Neural cell (in vitro differentiated cells): ENCODE measurements at regions not wholly inside any gene's neighbourhood (a gene's known extent, or its start where the extent isn't known, plus 50 kb on each side); places are given as distances from the start of the nearest gene placed in this dataset.

Experiments used
- H2AFZ ChIP-seq: fragments of 200-600, 300-800 bp; sonication (generic), shearing (Covaris generic); 2 replicates; pipeline ENCODE4 v1.6.0; 2014; ENCODE audit warnings: low read depth, mild to moderate bottlenecking, antibody characterized with exemption, low read length, moderate library complexity
- H3F3A ChIP-seq: fragments of 200-600 bp; shearing (Covaris generic); 2 replicates; pipeline ENCODE4 v1.6.1; 2016; ENCODE audit warnings: mild to moderate bottlenecking, moderate library complexity, mixed read lengths, antibody characterized with exemption, low read length; ENCODE audit not compliant: insufficient read depth, poor library complexity, severe bottlenecking
- H3K27ac ChIP-seq: fragments of 200-600, 300-800 bp; sonication (generic), shearing (Covaris generic); 2 replicates; pipeline ENCODE4 v1.5.1; 2014; ENCODE audit warnings: mild to moderate bottlenecking, low read length, moderate library complexity
- H3K27me3 ChIP-seq: fragments of 300-800, 200-600 bp; sonication (generic), shearing (Covaris generic); 2 replicates; pipeline ENCODE4 v1.6.0; 2014; ENCODE audit warnings: mild to moderate bottlenecking, low read depth, low read length, moderate library complexity; ENCODE audit not compliant: insufficient read depth
- H3K36me3 ChIP-seq: fragments of 300-800, 200-600 bp; sonication (generic), shearing (Covaris generic); 2 replicates; pipeline ENCODE4 v1.5.1; 2014; ENCODE audit warnings: mild to moderate bottlenecking, antibody characterized with exemption, low read length, moderate library complexity; ENCODE audit not compliant: insufficient read depth
- H3K4me2 ChIP-seq: fragments of 300-800, 200-600 bp; sonication (generic), shearing (Covaris generic); 2 replicates; pipeline ENCODE4 v1.6.0; 2014; ENCODE audit warnings: mild to moderate bottlenecking, low read length
- H3K4me3 ChIP-seq: fragments of 300-800, 200-600 bp; sonication (generic), shearing (Covaris generic); 2 replicates; pipeline ENCODE4 v1.5.1; 2014; ENCODE audit warnings: mild to moderate bottlenecking, low read length, moderate library complexity
- H3K79me2 ChIP-seq: fragments of 200-600 bp; shearing (Covaris generic); replicated peaks from 2 replicates; pipeline ENCODE4 v1.6.0; 2014; ENCODE audit warnings: mild to moderate bottlenecking, low read length, moderate library complexity; ENCODE audit not compliant: insufficient read depth
- H3K9ac ChIP-seq: fragments of 300-800, 200-600 bp; sonication (generic), shearing (Covaris generic); 2 replicates; pipeline ENCODE4 v1.6.1; 2016; ENCODE audit warnings: mild to moderate bottlenecking, low read length, mixed read lengths
- H3K9me2 ChIP-seq: fragments of 200-600 bp; shearing (Covaris generic); 2 replicates; pipeline ENCODE4 v1.6.1; 2016; ENCODE audit warnings: mild to moderate bottlenecking, low read length, mixed read lengths; ENCODE audit not compliant: insufficient read depth
- H3K9me3 ChIP-seq: fragments of 200-600, 300-800 bp; sonication (generic), shearing (Covaris generic); 2 replicates; pipeline ENCODE4 v1.6.1; 2016; ENCODE audit warnings: mild to moderate bottlenecking, mixed run types, low read length, moderate library complexity, mixed read lengths
- H4K20me1 ChIP-seq: fragments of 200-600 bp; shearing (Covaris generic); 2 replicates; pipeline ENCODE4 v1.6.1; 2016; ENCODE audit warnings: mild to moderate bottlenecking, mixed run types; ENCODE audit not compliant: insufficient read depth
- CTCF ChIP-seq: fragments of 450-650 bp; IDR thresholded peaks from 2 replicates; pipeline ENCODE4 v1.5.1; 2014; ENCODE audit warnings: antibody characterized with exemption, mild to moderate bottlenecking, moderate library complexity; ENCODE audit not compliant: poor library complexity, severe bottlenecking
- EP300 ChIP-seq: fragments of 450-650 bp; conservative IDR thresholded peaks from 2 replicates; pipeline ENCODE4 v1.6.1; 2014; ENCODE audit warnings: antibody characterized with exemption, mild to moderate bottlenecking, moderate library complexity; ENCODE audit not compliant: poor library complexity, severe bottlenecking
- EZH2 ChIP-seq: fragments of 200-600, 300-800 bp; shearing (Covaris generic), sonication (generic); IDR thresholded peaks from 2 replicates; pipeline ENCODE4 v1.6.1; 2014; ENCODE audit warnings: antibody characterized with exemption, low read length, borderline replicate concordance, mild to moderate bottlenecking; ENCODE audit not compliant: insufficient read depth, poor library complexity, severe bottlenecking
- MXI1 ChIP-seq: fragments of 450-650 bp; conservative IDR thresholded peaks from 2 replicates; pipeline ENCODE4 v1.6.1; 2014; ENCODE audit warnings: antibody characterized with exemption, mild to moderate bottlenecking; ENCODE audit not compliant: poor library complexity, severe bottlenecking
- POLR2AphosphoS5 ChIP-seq: IDR thresholded peaks from 2 replicates; pipeline ENCODE4 v1.6.1; 2012
- RAD21 ChIP-seq: fragments of 450-650 bp; conservative IDR thresholded peaks from 2 replicates; pipeline ENCODE4 v1.6.1; 2014; ENCODE audit warnings: antibody characterized with exemption, mild to moderate bottlenecking, moderate library complexity
- REST ChIP-seq: IDR thresholded peaks from 2 replicates; pipeline ENCODE4 v1.6.1; 2012; ENCODE audit warnings: borderline replicate concordance
- SMC3 ChIP-seq: fragments of 450-650 bp; conservative IDR thresholded peaks from 2 replicates; pipeline ENCODE4 v1.6.1; 2014; ENCODE audit warnings: antibody characterized with exemption, mild to moderate bottlenecking, moderate library complexity; ENCODE audit not compliant: poor library complexity
- TAF1 ChIP-seq: IDR thresholded peaks from 2 replicates; pipeline ENCODE4 v1.6.1; 2012; ENCODE audit warnings: low read depth

GRCh38 chr1:233530665-233531386, 83.1 kb upstream of the KCNK1 start:
- Histone ChIP-seq H3K4me3 (no peak overlapping the region), H3K79me2 (no peaks in the 10 kb centered on the region), H4K20me1 (no peaks in the 10 kb centered on the region), H3K27me3 (no peaks in the 10 kb centered on the region), H3K27ac (no peak overlapping the region), H3K4me2 (no peak overlapping the region), H3F3A (no peaks in the 10 kb centered on the region), H3K36me3 (no peaks in the 10 kb centered on the region), H3K9ac (no peak overlapping the region), H3K9me3 (peaks cover 7% of the 10 kb centered on the region), H3K9me2 (no peaks in the 10 kb centered on the region), H2AFZ (no peak overlapping the region)
- TF ChIP-seq TAF1 = no peak
- no peak for TF ChIP-seq MXI1
- TF ChIP-seq REST = no peak
- no peak for TF ChIP-seq RAD21
- no peak for TF ChIP-seq POLR2AphosphoS5
- no peak for TF ChIP-seq CTCF
- no peak for TF ChIP-seq EP300
- no peak for TF ChIP-seq EZH2
- TF ChIP-seq SMC3 = no peak

GRCh38 chr1:233540816-233541215, 73.1 kb upstream of the KCNK1 start:
- Histone ChIP-seq H3K9me2 (no peaks in the 10 kb centered on the region), H3K27me3 (no peaks in the 10 kb centered on the region), H3K9me3 (no peaks in the 10 kb centered on the region), H3K4me2 (no peak overlapping the region), H3K9ac (no peak overlapping the region), H2AFZ (no peak overlapping the region), H3K4me3 (no peak overlapping the region), H4K20me1 (no peaks in the 10 kb centered on the region), H3K36me3 (no peaks in the 10 kb centered on the region), H3K79me2 (no peaks in the 10 kb centered on the region), H3F3A (no peaks in the 10 kb centered on the region), H3K27ac (no peak overlapping the region)
- TF ChIP-seq EZH2 = no peak
- no peak for TF ChIP-seq CTCF
- no peak for TF ChIP-seq POLR2AphosphoS5
- TF ChIP-seq MXI1 = no peak
- TF ChIP-seq RAD21 = no peak
- no peak for TF ChIP-seq REST
